Thyroid gland (tissue), 4 donors: ENCODE measurements at regions not wholly inside any gene's neighbourhood (a gene's known extent, or its start where the extent isn't known, plus 50 kb on each side); places are given as distances from the start of the nearest gene placed in this dataset.

Source experiments
- POLR2A ChIP-seq, 2 donors: fragments of 450-650 bp; IDR thresholded peaks; one replicate each; pipeline ENCODE4 v1.6.1; 2017; ENCODE audit warnings: antibody characterized with exemption in 2 of 2, mild to moderate bottlenecking in 2 of 2, moderate library complexity in 1 of 2
- TF ChIP-seq, protein P1 (sequence below), 6 experiments: fragments of 200-600 bp in 3 of 6; fragments of 450-650 bp in 3 of 6; sonication (generic) in 3 of 6; IDR thresholded peaks; one replicate each; pipeline ENCODE4 v1.5.1; 2016 to 2019; ENCODE audit warnings: antibody characterized with exemption in 6 of 6, mild to moderate bottlenecking in 2 of 6, inconsistent platforms in 1 of 6, moderate library complexity in 1 of 6

DNA sequence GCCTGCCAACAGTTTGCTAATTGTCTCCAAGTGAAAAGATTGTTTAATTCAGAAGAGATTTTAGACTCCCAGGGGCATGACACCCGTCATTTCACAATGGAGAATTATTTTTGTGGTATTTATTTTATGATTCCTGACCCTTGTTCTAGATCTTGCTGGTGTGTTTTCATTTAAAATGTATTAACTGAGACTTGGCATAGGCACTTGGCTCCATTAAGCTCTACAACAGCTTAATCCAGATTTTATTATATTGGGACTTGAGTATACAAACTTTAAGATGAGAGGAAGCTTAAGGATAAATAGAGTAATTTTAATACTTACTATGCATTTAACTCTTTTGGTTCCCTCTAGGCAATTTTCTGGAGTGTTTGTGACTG, 101.3 kb upstream of the KCNE2 start:
- TF ChIP-seq, protein P1, sequence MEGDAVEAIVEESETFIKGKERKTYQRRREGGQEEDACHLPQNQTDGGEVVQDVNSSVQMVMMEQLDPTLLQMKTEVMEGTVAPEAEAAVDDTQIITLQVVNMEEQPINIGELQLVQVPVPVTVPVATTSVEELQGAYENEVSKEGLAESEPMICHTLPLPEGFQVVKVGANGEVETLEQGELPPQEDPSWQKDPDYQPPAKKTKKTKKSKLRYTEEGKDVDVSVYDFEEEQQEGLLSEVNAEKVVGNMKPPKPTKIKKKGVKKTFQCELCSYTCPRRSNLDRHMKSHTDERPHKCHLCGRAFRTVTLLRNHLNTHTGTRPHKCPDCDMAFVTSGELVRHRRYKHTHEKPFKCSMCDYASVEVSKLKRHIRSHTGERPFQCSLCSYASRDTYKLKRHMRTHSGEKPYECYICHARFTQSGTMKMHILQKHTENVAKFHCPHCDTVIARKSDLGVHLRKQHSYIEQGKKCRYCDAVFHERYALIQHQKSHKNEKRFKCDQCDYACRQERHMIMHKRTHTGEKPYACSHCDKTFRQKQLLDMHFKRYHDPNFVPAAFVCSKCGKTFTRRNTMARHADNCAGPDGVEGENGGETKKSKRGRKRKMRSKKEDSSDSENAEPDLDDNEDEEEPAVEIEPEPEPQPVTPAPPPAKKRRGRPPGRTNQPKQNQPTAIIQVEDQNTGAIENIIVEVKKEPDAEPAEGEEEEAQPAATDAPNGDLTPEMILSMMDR (IDR thresholded peaks at IDR 0.05), result no peak
- no peak for TF ChIP-seq POLR2A (IDR thresholded peaks at IDR 0.05)
